Hepatocyte (in vitro differentiated cells): ENCODE measurements at regions not wholly inside any gene's neighbourhood (a gene's known extent, or its start where the extent isn't known, plus 50 kb on each side); places are given as distances from the start of the nearest gene placed in this dataset.

Source experiments
- CTCF ChIP-seq: fragments of 200-600 bp; sonication (generic); IDR thresholded peaks from 2 replicates; pipeline ENCODE4 v1.5.1; 2016; ENCODE audit warnings: antibody characterized with exemption, mild to moderate bottlenecking; ENCODE audit not compliant: poor library complexity
- EZH2 ChIP-seq: fragments of 200-600 bp; sonication (generic); IDR thresholded peaks from 2 replicates; pipeline ENCODE4 v1.6.1; 2016; ENCODE audit warnings: antibody characterized with exemption, mild to moderate bottlenecking, borderline replicate concordance

- TF ChIP-seq CTCF (no peak), EZH2 (no peak)
Observed at GRCh38 chr11:41921746-41922390, 462.4 kb upstream of the LRRC4C start.
